ENCODE measurements at regions not wholly inside any gene's neighbourhood (a gene's known extent, or its start where the extent isn't known, plus 50 kb on each side); places are given as distances from the start of the nearest gene placed in this dataset.

DNA sequence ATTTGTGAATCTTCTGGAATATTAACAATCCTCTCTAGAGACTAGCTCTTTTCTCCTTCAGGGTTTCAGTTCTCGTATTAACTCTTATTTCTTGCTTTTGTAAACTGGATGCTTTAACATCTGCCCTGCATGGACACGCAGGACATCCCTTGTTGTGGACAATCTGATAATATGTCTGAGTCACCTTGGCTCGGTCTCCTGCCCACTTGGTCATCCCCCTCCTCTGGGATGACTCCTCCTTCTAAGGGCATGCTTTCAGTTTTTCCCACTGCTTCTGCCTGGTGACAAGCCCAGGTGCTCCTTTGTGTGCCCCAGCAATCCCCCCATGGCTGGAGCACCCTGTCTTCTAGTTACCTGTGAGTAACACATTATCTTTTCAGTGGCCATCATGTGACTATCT is 460.5 kb downstream of the DSC3 start:
- Histone ChIP-seq H3K27ac (ENCODE audit: low read depth, low read length) (no peak overlapping the region), H3K27me3 (ENCODE audit: control insufficient read depth, insufficient read depth, low read length) (no peaks in the 10 kb centered on the region), H3K9me3 (ENCODE audit: control insufficient read depth, insufficient read depth, low read length) (no peaks in the 10 kb centered on the region; the same call in 1 of the 2 replicates), H3K4me3 (ENCODE audit: low read depth, low read length) (no peak overlapping the region)
- no peak for DNase-seq (ENCODE audit: low read depth, low spot score)
- POLR2A ChIA-PET = no interaction called here
- TF ChIP-seq, protein P1, sequence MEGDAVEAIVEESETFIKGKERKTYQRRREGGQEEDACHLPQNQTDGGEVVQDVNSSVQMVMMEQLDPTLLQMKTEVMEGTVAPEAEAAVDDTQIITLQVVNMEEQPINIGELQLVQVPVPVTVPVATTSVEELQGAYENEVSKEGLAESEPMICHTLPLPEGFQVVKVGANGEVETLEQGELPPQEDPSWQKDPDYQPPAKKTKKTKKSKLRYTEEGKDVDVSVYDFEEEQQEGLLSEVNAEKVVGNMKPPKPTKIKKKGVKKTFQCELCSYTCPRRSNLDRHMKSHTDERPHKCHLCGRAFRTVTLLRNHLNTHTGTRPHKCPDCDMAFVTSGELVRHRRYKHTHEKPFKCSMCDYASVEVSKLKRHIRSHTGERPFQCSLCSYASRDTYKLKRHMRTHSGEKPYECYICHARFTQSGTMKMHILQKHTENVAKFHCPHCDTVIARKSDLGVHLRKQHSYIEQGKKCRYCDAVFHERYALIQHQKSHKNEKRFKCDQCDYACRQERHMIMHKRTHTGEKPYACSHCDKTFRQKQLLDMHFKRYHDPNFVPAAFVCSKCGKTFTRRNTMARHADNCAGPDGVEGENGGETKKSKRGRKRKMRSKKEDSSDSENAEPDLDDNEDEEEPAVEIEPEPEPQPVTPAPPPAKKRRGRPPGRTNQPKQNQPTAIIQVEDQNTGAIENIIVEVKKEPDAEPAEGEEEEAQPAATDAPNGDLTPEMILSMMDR (IDR thresholded peaks at IDR 0.05; ENCODE audit: low read depth, low read length) = no peak
- CTCF ChIA-PET = no interaction called here

DNA sequence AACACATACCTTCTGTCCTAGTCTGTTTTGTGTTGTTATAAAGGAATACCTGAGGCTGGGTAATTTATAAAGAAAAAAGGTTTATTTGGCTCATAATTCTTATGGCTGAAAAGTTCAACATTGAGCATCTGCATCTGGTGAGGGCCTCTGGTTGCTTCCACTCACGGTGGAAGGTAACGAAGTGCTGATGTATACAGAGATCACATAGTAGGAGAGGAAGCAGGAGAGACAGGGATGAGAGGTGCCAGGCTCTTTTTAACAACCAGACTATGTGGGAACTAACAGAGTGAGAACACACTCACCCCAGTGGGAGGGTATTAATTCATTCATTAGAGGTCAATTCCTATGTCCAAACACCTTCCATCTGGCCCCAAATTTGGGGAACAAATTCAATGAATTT is 463.8 kb downstream of the DSC3 start:
- no peak overlapping the region for H3K27ac ChIP-seq (ENCODE audit: low read depth, low read length)
- POLR2A ChIA-PET = no interaction called here
- no peak for DNase-seq (ENCODE audit: low read depth, low spot score)
- CTCF ChIA-PET = interaction anchor here (0.7 kb wide), 1 partner anchor 14 kb away, joined by 3 read pairs; no protein-coding TSS in a partner anchor
- TF ChIP-seq, protein P1 (IDR thresholded peaks at IDR 0.05; ENCODE audit: low read depth, low read length) = no peak
- H3K9me3 ChIP-seq (ENCODE audit: control insufficient read depth, insufficient read depth, low read length) = no peaks in the 10 kb centered on the region; the same call in 1 of the 2 replicates
- H3K4me3 ChIP-seq (ENCODE audit: low read depth, low read length) = no peak overlapping the region
- no peaks in the 10 kb centered on the region for H3K27me3 ChIP-seq (ENCODE audit: control insufficient read depth, insufficient read depth, low read length)

DNA sequence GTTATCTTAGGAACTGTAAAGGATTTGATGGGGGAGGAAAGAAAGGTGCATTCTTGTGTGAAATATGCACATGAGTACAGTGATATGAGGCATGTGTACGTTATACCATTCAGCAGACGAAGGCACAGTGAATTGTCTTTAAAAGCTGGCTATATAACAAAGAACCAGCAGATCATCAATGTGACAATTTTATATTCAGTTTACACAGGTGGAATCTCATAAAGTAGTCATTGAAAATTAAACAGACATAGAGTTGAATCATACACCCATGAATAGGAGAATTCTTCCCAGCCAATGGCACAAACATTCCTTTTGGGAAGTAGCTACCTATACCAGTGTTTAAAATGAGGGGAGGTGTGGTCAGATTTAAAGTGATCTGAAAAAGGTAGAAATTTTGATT is 470.3 kb downstream of the DSC3 start:
- POLR2A ChIA-PET = no interaction called here
- no peak for DNase-seq (ENCODE audit: low read depth, low spot score)
- H3K9me3 ChIP-seq (ENCODE audit: control insufficient read depth, insufficient read depth, low read length) = peaks cover 4% of the 10 kb centered on the region; the same call in 1 of the 2 replicates
- CTCF ChIA-PET = no interaction called here
- H3K27me3 ChIP-seq (ENCODE audit: control insufficient read depth, insufficient read depth, low read length) = no peaks in the 10 kb centered on the region
- no peak overlapping the region for H3K4me3 ChIP-seq (ENCODE audit: low read depth, low read length)
- no peak overlapping the region for H3K27ac ChIP-seq (ENCODE audit: low read depth, low read length)
- TF ChIP-seq, protein P1 (IDR thresholded peaks at IDR 0.05; ENCODE audit: low read depth, low read length) = no peak

DNA sequence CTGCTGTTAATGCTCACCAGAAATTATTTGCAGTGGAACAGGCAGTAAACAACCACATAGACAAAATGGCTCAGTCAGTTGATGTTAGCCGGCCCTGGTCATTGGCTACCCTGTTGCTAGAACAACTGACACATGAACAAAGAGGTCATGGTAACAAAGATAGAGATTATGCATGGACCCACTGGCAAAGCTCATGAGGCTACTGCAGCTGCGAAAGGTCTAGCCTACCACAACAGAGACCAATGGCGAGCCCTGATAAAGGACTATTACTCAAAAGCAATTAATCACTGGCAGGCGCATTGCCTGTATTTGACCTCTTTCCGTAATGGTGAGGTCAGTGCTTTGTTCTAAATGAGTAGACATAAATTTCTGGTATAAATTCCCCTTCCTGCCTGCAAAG is 474.2 kb downstream of the DSC3 start:
- DNase-seq (ENCODE audit: low read depth, low spot score) = no peak
- H3K27ac ChIP-seq (ENCODE audit: low read depth, low read length) = no peak overlapping the region
- ChIA-PET POLR2A (no interaction called here), CTCF (interaction anchor here (0.6 kb wide), 1 partner anchor 11 kb away, joined by 6 read pairs; no protein-coding TSS in a partner anchor)
- peaks cover 4% of the 10 kb centered on the region; the same call in 1 of the 2 replicates for H3K9me3 ChIP-seq (ENCODE audit: control insufficient read depth, insufficient read depth, low read length)
- TF ChIP-seq, protein P1 (IDR thresholded peaks at IDR 0.05; ENCODE audit: low read depth, low read length) = no peak
- H3K4me3 ChIP-seq (ENCODE audit: low read depth, low read length) = no peak overlapping the region
- H3K27me3 ChIP-seq (ENCODE audit: control insufficient read depth, insufficient read depth, low read length) = no peaks in the 10 kb centered on the region

DNA sequence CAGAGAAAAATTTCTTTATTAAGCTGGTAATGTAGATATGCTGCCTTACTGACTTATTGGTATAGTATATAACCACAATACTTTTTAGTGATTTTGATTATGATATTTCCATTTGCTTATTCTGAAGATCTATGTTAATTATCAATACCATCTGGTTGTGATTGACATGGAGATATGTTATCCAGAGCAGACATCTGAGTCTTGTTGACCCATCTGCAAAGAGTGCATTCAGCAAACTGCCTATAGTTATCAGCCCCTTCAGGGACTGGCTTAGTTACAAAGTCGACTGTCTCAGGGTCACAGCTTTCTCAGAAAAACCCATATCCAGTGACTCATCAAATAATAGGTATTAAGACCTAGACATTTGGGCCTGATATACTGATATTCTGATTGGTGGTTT is 475.7 kb downstream of the DSC3 start:
- CTCF ChIA-PET = no interaction called here
- Histone ChIP-seq H3K9me3 (ENCODE audit: control insufficient read depth, insufficient read depth, low read length) (peaks cover 4% of the 10 kb centered on the region; the same call in 1 of the 2 replicates), H3K27me3 (ENCODE audit: control insufficient read depth, insufficient read depth, low read length) (no peaks in the 10 kb centered on the region), H3K27ac (ENCODE audit: low read depth, low read length) (no peak overlapping the region), H3K4me3 (ENCODE audit: low read depth, low read length) (no peak overlapping the region)
- DNase-seq (ENCODE audit: low read depth, low spot score) = no peak
- TF ChIP-seq, protein P1 (IDR thresholded peaks at IDR 0.05; ENCODE audit: low read depth, low read length) = no peak
- POLR2A ChIA-PET = no interaction called here

All from AG04450 (cell line).